ENCODE measurements at regions not wholly inside any gene's neighbourhood (a gene's known extent, or its start where the extent isn't known, plus 50 kb on each side); places are given as distances from the start of the nearest gene placed in this dataset.
"Not testable (repeated sequence)": the region's sequence is repeated elsewhere in the genome, so short reads cannot be mapped to it uniquely, and the experiment has no call there.

- not testable (repeated sequence) for H3K4me3 ChIP-seq (ENCODE audit: extremely low read depth, insufficient read depth, low read length, poor library complexity, severe bottlenecking); H3K4me1 ChIP-seq (ENCODE audit: control insufficient read depth, insufficient read depth, low read length, poor library complexity, severe bottlenecking); H3K27ac ChIP-seq (ENCODE audit: low read depth, low read length, severe bottlenecking); H3K36me3 ChIP-seq (ENCODE audit: control insufficient read depth, insufficient read depth, low read length)
- 87 to 92% methylated on average over 4 to 6 of the region's 11 CpGs for WGBS, 2 experiments (ENCODE audit: insufficient coverage in 2 of 2)
- peaks cover 18% of the 10 kb centered on the region for H3K9me3 ChIP-seq (ENCODE audit: control insufficient read depth, low read length)
Observed at GRCh38 chr1:67513392-67514294, 83.4 kb upstream of the SERBP1 start.

GRCh38 chr1:67514300-67514699 lies 84.1 kb upstream of the SERBP1 start:
- Histone ChIP-seq H3K36me3 (ENCODE audit: control insufficient read depth, insufficient read depth, low read length) (no peaks in the 10 kb centered on the region), H3K4me1 (ENCODE audit: control insufficient read depth, insufficient read depth, low read length, poor library complexity, severe bottlenecking) (no peaks in the 10 kb centered on the region), H3K4me3 (ENCODE audit: extremely low read depth, insufficient read depth, low read length, poor library complexity, severe bottlenecking) (no peak overlapping the region), H3K27ac (ENCODE audit: low read depth, low read length, severe bottlenecking) (no peak overlapping the region), H3K9me3 (ENCODE audit: control insufficient read depth, low read length) (peaks cover 19% of the 10 kb centered on the region)
- WGBS, 2 experiments (ENCODE audit: insufficient coverage in 2 of 2) = 67% methylated on average over 1 of the region's 4 CpGs; no CpG with 5 or more reads in 1 of the 2 experiments

GRCh38 chr1:67514786-67515185 lies 84.6 kb upstream of the SERBP1 start:
- H3K36me3 ChIP-seq (ENCODE audit: control insufficient read depth, insufficient read depth, low read length) = no peaks in the 10 kb centered on the region
- no peak overlapping the region for H3K27ac ChIP-seq (ENCODE audit: low read depth, low read length, severe bottlenecking)
- H3K4me1 ChIP-seq (ENCODE audit: control insufficient read depth, insufficient read depth, low read length, poor library complexity, severe bottlenecking) = no peaks in the 10 kb centered on the region
- peaks cover 19% of the 10 kb centered on the region for H3K9me3 ChIP-seq (ENCODE audit: control insufficient read depth, low read length)
- H3K4me3 ChIP-seq (ENCODE audit: extremely low read depth, insufficient read depth, low read length, poor library complexity, severe bottlenecking) = no peak overlapping the region
- 58 to 83% methylated on average over 1 to 2 of the region's 2 CpGs for WGBS, 2 experiments (ENCODE audit: insufficient coverage in 2 of 2)

- Histone ChIP-seq H3K4me1 (ENCODE audit: control insufficient read depth, insufficient read depth, low read length, poor library complexity, severe bottlenecking) (no peaks in the 10 kb centered on the region), H3K4me3 (ENCODE audit: extremely low read depth, insufficient read depth, low read length, poor library complexity, severe bottlenecking) (no peak overlapping the region), H3K9me3 (ENCODE audit: control insufficient read depth, low read length) (peaks cover 19% of the 10 kb centered on the region), H3K36me3 (ENCODE audit: control insufficient read depth, insufficient read depth, low read length) (no peaks in the 10 kb centered on the region), H3K27ac (ENCODE audit: low read depth, low read length, severe bottlenecking) (no peak overlapping the region)
- WGBS, 2 experiments (ENCODE audit: insufficient coverage in 2 of 2) = no CpG with 5 or more reads among the region's 2 CpGs
Observed at GRCh38 chr1:67515324-67516080, 85.3 kb upstream of the SERBP1 start.

- H3K27ac ChIP-seq (ENCODE audit: low read depth, low read length, severe bottlenecking) = no peak overlapping the region
Observed at GRCh38 chr1:67517046-67517445, 86.8 kb upstream of the SERBP1 start.

GRCh38 chr1:67522001-67522441 lies 91.8 kb upstream of the SERBP1 start:
- Histone ChIP-seq H3K4me1 (ENCODE audit: control insufficient read depth, insufficient read depth, low read length, poor library complexity, severe bottlenecking) (peaks cover 4% of the 10 kb centered on the region), H3K4me3 (ENCODE audit: extremely low read depth, insufficient read depth, low read length, poor library complexity, severe bottlenecking) (no peak overlapping the region), H3K9me3 (ENCODE audit: control insufficient read depth, low read length) (peaks cover 5% of the 10 kb centered on the region), H3K36me3 (ENCODE audit: control insufficient read depth, insufficient read depth, low read length) (no peaks in the 10 kb centered on the region), H3K27ac (ENCODE audit: low read depth, low read length, severe bottlenecking) (no peak overlapping the region)
- WGBS, 2 experiments (ENCODE audit: insufficient coverage in 2 of 2) = 97 to 98% methylated on average over 3 to 4 of the region's 4 CpGs

More at GRCh38 chr1:67517046-67517445, 86.8 kb upstream of the SERBP1 start:
- Histone ChIP-seq H3K36me3 (ENCODE audit: control insufficient read depth, insufficient read depth, low read length) (no peaks in the 10 kb centered on the region), H3K4me3 (ENCODE audit: extremely low read depth, insufficient read depth, low read length, poor library complexity, severe bottlenecking) (no peak overlapping the region), H3K4me1 (ENCODE audit: control insufficient read depth, insufficient read depth, low read length, poor library complexity, severe bottlenecking) (no peaks in the 10 kb centered on the region), H3K9me3 (ENCODE audit: control insufficient read depth, low read length) (peaks cover 19% of the 10 kb centered on the region)

GRCh38 chr1:67522793-67523192 lies 92.6 kb upstream of the SERBP1 start:
- H3K4me1 ChIP-seq (ENCODE audit: control insufficient read depth, insufficient read depth, low read length, poor library complexity, severe bottlenecking) = peaks cover 4% of the 10 kb centered on the region
- no peak overlapping the region for H3K4me3 ChIP-seq (ENCODE audit: extremely low read depth, insufficient read depth, low read length, poor library complexity, severe bottlenecking)
- H3K27ac ChIP-seq (ENCODE audit: low read depth, low read length, severe bottlenecking) = no peak overlapping the region
- H3K9me3 ChIP-seq (ENCODE audit: control insufficient read depth, low read length) = peaks cover 5% of the 10 kb centered on the region
- H3K36me3 ChIP-seq (ENCODE audit: control insufficient read depth, insufficient read depth, low read length) = no peaks in the 10 kb centered on the region
- 100% methylated on average over 1 to 3 of the region's 4 CpGs for WGBS, 2 experiments (ENCODE audit: insufficient coverage in 2 of 2)

- no peak overlapping the region for H3K4me3 ChIP-seq (ENCODE audit: extremely low read depth, insufficient read depth, low read length, poor library complexity, severe bottlenecking)
- no peak overlapping the region for H3K27ac ChIP-seq (ENCODE audit: low read depth, low read length, severe bottlenecking)
- H3K36me3 ChIP-seq (ENCODE audit: control insufficient read depth, insufficient read depth, low read length) = no peaks in the 10 kb centered on the region
- peaks cover 4% of the 10 kb centered on the region for H3K4me1 ChIP-seq (ENCODE audit: control insufficient read depth, insufficient read depth, low read length, poor library complexity, severe bottlenecking)
- WGBS, 2 experiments (ENCODE audit: insufficient coverage in 2 of 2) = 61 to 73% methylated on average over 5 to 6 of the region's 7 CpGs
- H3K9me3 ChIP-seq (ENCODE audit: control insufficient read depth, low read length) = no peaks in the 10 kb centered on the region
Observed at GRCh38 chr1:67524143-67525052, 94.2 kb upstream of the SERBP1 start.

GRCh38 chr1:67525053-67525760 lies 95.0 kb upstream of the SERBP1 start:
- 100% methylated on average over 1 of the region's 2 CpGs for WGBS, 2 experiments (ENCODE audit: insufficient coverage in 2 of 2)
- no peak overlapping the region for H3K27ac ChIP-seq (ENCODE audit: low read depth, low read length, severe bottlenecking)
- H3K4me3 ChIP-seq (ENCODE audit: extremely low read depth, insufficient read depth, low read length, poor library complexity, severe bottlenecking) = no peak overlapping the region
- no peaks in the 10 kb centered on the region for H3K36me3 ChIP-seq (ENCODE audit: control insufficient read depth, insufficient read depth, low read length)
- H3K9me3 ChIP-seq (ENCODE audit: control insufficient read depth, low read length) = no peaks in the 10 kb centered on the region
- peaks cover 4% of the 10 kb centered on the region for H3K4me1 ChIP-seq (ENCODE audit: control insufficient read depth, insufficient read depth, low read length, poor library complexity, severe bottlenecking)

GRCh38 chr1:67528141-67528540 lies 97.9 kb upstream of the SERBP1 start:
- 100% methylated on average over 2 of the region's 4 CpGs for WGBS, 2 experiments (ENCODE audit: insufficient coverage in 2 of 2)
- H3K4me1 ChIP-seq (ENCODE audit: control insufficient read depth, insufficient read depth, low read length, poor library complexity, severe bottlenecking) = peaks cover 9% of the 10 kb centered on the region
- H3K4me3 ChIP-seq (ENCODE audit: extremely low read depth, insufficient read depth, low read length, poor library complexity, severe bottlenecking) = no peak overlapping the region
- H3K36me3 ChIP-seq (ENCODE audit: control insufficient read depth, insufficient read depth, low read length) = no peaks in the 10 kb centered on the region
- no peak overlapping the region for H3K27ac ChIP-seq (ENCODE audit: low read depth, low read length, severe bottlenecking)
- no peaks in the 10 kb centered on the region for H3K9me3 ChIP-seq (ENCODE audit: control insufficient read depth, low read length)
